ENCODE measurements at regions not wholly inside any gene's neighbourhood (a gene's known extent, or its start where the extent isn't known, plus 50 kb on each side); places are given as distances from the start of the nearest gene placed in this dataset.

- no peak for DNase-seq
These were observed 110.7 kb upstream of the IVNS1ABP start for GRCh38 chr1:185427776-185428175.

- DNase-seq, result no peak
These were observed 110.2 kb upstream of the IVNS1ABP start for GRCh38 chr1:185427264-185427663.

GRCh38 chr1:185426848-185427247 lies 109.8 kb upstream of the IVNS1ABP start:
- DNase-seq, result no peak

GRCh38 chr1:185425163-185425562 lies 108.1 kb upstream of the IVNS1ABP start:
- no peak for DNase-seq

GRCh38 chr1:185421485-185422107 lies 104.6 kb upstream of the IVNS1ABP start:
- no peak for DNase-seq

DNA sequence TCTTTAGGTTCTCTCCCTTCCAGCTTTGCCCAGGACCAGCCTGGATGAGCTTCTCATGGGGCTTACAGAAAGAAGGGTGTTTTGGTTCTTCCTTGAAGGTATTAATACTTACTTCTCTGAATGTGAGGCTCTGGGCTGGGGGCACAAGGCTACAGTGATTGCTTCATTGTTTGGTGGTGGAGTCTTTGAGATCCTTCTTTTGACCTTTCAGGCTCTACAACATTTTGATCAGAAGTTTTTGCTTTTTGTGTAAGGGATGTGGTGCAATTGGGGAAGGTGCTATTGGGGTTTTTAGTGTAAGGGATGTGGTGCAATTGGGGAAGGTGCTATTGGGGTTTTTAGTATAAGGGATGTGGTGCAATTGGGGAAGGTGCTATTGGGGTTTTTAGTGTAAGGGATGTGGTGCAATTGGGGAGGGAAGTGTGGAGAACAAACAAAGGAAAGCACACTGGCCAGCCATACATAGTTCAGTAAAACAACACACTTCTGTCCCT lies 103.6 kb upstream of the IVNS1ABP start:
- DNase-seq, result no peak

DNA sequence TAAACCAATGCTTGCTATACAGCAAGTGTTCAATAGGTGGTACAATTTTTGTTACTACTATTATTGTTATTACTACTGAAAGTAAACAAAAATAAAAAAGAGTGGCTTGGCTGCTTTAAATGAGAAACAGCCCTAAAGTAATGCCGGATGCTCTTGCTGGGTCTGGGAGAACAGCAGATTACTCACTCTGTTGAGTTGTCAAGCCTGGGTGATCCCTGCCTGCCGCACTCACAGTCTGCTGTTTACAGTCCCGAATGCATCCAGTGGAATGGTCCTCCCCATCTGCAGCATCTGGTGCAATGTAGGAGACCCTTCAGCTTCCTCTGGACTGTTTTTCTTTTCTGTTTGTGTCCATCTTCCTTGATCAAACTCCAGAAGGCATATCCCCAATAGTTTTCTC lies 102.7 kb upstream of the IVNS1ABP start:
- no peak for DNase-seq

DNA sequence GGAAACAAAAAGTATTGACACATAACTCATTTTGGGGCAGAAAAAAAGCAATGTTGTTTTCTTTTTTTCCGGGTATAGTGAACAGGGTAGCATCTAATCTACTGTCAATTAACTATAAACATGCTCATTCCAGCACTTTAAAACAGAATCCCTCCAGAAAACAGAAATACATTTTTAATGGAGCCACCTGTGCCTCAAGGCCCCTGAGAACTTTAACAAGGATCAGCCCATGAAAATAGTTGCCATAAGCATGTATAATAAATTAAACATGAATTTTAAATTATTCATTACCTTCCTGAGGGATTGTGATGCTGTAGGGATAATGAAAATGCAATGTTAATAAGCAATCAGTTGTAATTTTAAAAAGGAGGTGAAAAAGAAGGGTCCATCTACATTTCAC lies 101.4 kb upstream of the IVNS1ABP start:
- DNase-seq, result no peak

GRCh38 chr1:185412385-185413087 lies 95.5 kb upstream of the IVNS1ABP start:
- no peak for DNase-seq

- no peak for DNase-seq
These were observed 92.9 kb upstream of the IVNS1ABP start for GRCh38 chr1:185409763-185410528.

DNA sequence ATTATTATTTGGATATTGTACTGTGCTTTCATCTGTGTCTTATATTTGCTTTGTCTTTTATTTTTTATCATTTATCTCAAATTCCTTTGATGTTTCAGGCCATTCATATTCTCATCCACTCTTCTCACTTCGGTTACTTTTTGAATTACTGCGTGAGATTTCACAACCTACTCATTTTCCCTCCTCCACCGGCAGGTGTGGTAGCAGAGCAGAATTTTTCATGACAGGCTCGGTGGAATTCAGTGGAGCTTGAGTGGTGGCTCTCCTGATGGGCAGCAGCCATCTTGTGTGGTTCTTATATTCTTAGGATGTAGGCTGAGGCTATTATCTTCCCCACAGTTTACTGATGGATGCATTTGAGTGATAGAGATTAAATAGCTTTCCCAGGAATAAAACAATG lies 92.3 kb upstream of the IVNS1ABP start:
- DNase-seq, result no peak

DNA sequence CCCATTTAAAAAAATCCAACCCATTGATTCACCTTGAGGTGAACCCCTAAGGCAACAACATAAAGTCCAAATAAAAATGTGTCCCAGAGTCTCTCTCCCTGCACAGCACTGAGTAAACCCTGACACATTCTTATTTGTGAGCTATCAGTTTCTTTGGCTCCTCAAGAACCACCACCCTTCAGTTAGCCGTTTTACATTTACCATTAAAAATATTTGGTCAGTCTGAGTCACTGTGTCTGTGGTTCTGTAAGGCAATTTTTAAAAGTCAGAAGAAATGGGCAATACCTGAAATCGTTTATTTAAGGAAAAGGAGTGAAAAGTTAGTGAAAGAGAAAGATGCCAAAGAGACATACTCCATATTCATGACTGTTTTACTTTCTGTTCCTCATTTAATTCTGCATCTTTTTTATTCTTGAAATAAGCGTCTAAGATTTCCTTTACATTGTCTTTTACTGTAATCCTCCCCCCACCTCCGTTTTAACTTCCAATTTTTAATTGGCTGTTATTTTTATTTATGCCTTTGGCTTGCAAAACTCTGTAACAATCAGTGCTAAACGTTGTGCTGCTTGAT lies 91.7 kb upstream of the IVNS1ABP start:
- DNase-seq, result no peak

DNA sequence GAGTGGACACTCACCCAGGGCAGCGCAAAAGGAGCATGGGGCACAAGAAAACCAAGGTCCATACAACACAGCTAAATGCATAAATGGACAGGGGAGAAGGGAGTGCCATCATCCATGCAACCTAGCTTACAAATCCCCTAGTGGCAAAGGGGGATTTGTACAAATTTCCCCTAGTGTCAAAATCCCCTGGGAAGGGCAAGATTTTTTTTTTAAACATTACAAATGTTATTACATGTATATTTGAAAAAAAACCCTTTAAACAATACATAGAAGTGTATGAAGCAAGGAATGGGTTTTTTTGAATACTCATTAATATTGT lies 89.6 kb upstream of the IVNS1ABP start:
- no peak for DNase-seq

GRCh38 chr1:185406006-185406690 lies 89.1 kb upstream of the IVNS1ABP start:
- no peak for DNase-seq

DNA sequence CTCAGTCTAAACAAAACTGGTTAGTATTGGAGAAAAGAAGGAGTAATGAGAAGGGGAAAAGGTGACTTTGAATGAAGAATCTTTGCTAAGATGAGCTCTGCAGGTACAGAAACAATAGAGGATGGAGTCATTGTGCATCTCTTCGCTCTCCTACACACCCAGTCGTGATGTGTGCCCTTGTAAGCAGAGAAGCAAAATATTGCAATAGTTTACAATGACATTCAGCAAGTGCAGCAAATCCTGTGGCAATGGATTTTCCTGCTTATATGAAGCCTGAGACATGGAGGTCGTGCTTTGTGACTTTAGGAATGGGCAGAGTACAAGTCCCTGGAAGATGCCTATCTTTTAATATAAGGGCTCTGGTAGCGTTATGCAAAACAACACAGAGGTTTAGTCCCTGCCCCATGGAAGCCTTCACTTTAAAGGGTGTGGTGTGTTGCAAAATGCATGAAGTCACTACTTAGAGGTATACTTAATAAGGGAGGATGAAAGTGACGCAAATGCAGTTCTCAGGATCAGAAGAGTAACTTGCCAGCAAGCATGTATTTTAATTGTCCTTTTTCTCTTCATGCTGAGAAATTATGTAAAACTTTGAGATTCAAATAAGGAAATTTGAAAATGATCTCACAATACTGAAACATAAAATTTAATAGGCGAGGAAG lies 88.0 kb upstream of the IVNS1ABP start:
- no peak for DNase-seq

DNA sequence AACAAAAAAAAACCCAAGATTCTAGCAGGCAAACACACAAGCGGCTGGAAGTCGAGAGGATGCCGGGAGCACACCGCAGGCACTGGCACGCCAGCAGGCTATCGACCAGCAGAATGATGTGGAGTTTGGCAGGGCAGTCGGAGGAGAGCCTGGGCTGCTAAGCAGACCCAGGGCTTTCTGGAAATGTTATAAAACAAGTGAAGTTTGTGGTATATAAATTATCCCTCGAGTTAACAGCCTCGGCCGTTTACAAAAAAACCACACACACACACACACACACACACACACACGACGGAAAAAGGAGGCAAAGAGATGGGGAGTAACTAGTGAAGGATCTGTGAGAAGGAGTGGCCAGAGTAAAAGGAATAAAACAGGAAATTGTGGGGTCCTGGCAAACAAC lies 87.2 kb upstream of the IVNS1ABP start:
- DNase-seq, result no peak

DNA sequence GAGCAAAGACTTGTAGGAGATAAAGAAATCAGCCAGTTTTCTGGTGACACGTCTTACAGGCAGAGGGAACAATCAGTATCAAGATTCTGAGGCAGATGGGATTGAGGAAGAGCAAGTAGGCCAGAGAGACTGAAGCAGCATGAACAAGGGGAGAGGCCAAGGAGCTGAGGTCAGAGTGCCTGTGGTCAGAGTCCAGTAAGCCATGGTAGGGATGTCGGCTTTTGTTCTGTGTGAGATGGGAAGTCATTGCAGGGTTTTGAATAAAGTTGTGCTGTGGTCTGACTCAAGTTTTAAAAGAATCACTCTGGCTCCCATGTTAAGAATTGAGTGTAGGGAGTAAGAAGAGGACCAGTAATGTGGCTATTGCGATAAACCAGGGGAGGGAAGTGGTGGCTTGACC lies 85.9 kb upstream of the IVNS1ABP start:
- DNase-seq, result no peak

GRCh38 chr1:185401019-185401418 lies 84.0 kb upstream of the IVNS1ABP start:
- no peak for DNase-seq

GRCh38 chr1:185400052-185400451 lies 83.0 kb upstream of the IVNS1ABP start:
- no peak for DNase-seq

- DNase-seq, result no peak
These were observed 81.6 kb upstream of the IVNS1ABP start for GRCh38 chr1:185398599-185398998.

DNA sequence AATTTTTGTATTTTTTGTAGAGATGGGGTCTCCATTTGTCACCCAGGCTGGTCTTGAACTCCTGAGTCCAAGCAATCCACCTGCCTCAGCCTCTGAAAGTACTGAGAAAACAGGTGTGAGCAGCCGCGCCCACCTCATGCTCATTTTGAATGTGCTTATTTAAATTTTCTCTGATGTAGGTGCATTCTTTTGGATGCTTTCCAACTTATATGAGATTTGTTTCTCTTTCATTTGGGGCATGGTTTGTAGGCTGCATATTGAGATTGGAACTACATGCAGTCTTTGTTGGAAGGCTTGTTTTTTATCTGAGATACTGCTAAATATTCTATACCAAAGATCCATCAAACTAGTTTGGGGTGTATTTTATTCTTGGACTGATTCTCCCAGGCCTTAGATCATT lies 81.0 kb upstream of the IVNS1ABP start:
- no peak for DNase-seq

- no peak for DNase-seq
These were observed 80.1 kb upstream of the IVNS1ABP start for GRCh38 chr1:185397183-185397582.

DNA sequence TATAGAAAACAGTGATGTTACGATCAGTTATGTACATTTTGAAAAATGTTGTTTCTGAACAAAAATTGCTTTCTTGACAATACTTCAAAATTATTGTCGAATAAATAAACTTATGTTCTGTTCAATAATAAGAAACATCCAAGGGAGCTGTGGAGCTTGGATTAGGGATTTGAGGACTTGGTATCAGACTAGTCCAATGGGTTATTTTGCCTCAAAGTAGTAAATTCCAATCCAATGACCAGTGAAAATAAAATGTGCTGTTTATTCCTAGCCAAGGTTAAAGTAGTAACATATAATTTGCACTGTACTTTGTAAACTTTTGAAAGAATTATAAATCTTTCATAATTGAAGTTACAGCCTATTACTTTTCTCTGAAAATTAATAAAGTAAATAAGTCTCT lies 79.1 kb upstream of the IVNS1ABP start:
- no peak for DNase-seq

Data from stimulated activated CD4-positive, alpha-beta T cell treated with anti-CD3 and anti-CD28 coated beads, Interleukin-4, amount 100 ng/mL, for 4 hours (primary cell).